BLaER1 (cell line): ENCODE measurements at regions not wholly inside any gene's neighbourhood (a gene's known extent, or its start where the extent isn't known, plus 50 kb on each side); places are given as distances from the start of the nearest gene placed in this dataset.

Experiments used
- H3K27ac ChIP-seq: shearing (Covaris generic); formaldehyde crosslinking; 2 replicates; pipeline ENCODE4 v1.8.1; 2022
- H3K27me3 ChIP-seq: shearing (Covaris generic); formaldehyde crosslinking; 2 replicates; pipeline ENCODE4 v1.8.1; 2022
- H3K36me3 ChIP-seq: shearing (Covaris generic); formaldehyde crosslinking; 2 replicates; pipeline ENCODE4 v1.8.1; 2022
- H3K4me1 ChIP-seq: shearing (Covaris generic); formaldehyde crosslinking; 2 replicates; pipeline ENCODE4 v1.8.1; 2022
- H3K4me2 ChIP-seq: shearing (Covaris generic); formaldehyde crosslinking; 2 replicates; pipeline ENCODE4 v1.8.1; 2022
- H3K4me3 ChIP-seq: shearing (Covaris generic); formaldehyde crosslinking; 2 replicates; pipeline ENCODE4 v1.8.1; 2022
- H3K9ac ChIP-seq: shearing (Covaris generic); formaldehyde crosslinking; 2 replicates; pipeline ENCODE4 v1.8.1; 2022
- H3K9me3 ChIP-seq: shearing (Covaris generic); formaldehyde crosslinking; 2 replicates; pipeline ENCODE4 v1.8.1; 2022
- H4K20me1 ChIP-seq: shearing (Covaris generic); formaldehyde crosslinking; 2 replicates; pipeline ENCODE4 v1.8.1; 2022
- Cebpa-rat ChIP-seq: shearing (Covaris generic); IDR thresholded peaks from 2 replicates; pipeline ENCODE4 v1.8.1; 2022

GRCh38 chr7:4552985-4553384 lies 129.1 kb upstream of the FOXK1 start:
- no peaks in the 10 kb centered on the region for H4K20me1 ChIP-seq
- no peaks in the 10 kb centered on the region for H3K36me3 ChIP-seq
- H3K4me2 ChIP-seq: no peak overlapping the region
- H3K9me3 ChIP-seq: peaks cover 36% of the 10 kb centered on the region
- no peaks in the 10 kb centered on the region for H3K4me1 ChIP-seq
- TF ChIP-seq Cebpa-rat: no peak
- H3K27ac ChIP-seq: no peak overlapping the region
- H3K4me3 ChIP-seq: no peak overlapping the region
- no peak overlapping the region for H3K9ac ChIP-seq
- no peaks in the 10 kb centered on the region for H3K27me3 ChIP-seq

DNA sequence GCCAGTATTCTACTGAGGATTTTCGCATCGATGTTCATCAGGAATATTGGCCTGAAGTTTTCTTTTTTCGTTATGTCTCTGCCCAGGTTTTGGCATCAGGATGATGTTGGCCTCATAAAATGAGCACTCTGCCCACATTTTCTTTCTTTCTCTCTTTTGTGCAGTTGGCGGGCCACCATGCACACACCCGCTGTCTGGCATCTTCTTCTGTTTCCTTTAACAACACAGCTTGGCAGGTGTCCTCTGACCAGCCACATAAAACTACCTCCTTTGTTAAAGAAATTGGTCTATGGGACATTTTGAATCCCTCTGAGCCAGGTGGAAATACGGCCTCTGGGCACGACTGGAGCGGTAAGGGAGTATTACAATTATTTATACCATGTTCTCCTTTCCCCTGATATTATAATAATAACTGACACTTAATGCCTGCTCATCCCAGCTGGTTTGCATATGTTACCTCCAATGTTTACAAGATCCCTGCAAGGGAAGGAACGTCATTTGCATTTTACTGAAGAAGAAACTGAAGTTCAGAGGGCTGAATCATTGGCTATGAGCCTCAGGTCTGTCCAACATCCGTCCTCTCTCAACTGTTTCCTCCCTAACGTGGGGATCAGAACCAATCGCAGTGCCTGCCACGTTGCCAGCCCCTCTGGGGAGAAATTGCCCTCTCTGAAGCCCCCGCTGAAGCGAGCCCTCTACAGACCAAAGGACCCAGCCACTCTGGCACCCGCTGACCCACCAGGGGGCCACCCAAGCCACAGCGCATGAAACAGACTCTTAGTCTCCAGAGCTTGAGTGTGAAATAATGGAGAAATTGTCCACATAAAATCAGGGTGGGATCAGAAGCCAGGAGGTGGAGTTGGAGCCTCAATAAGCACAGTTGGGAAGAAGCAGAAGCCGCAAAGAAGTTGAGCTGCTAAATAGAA lies 125.0 kb upstream of the FOXK1 start:
- no peaks in the 10 kb centered on the region for H3K27me3 ChIP-seq
- H3K4me3 ChIP-seq: no peak overlapping the region
- H3K9me3 ChIP-seq: peaks cover 21% of the 10 kb centered on the region
- no peak overlapping the region for H3K4me2 ChIP-seq
- H4K20me1 ChIP-seq: no peaks in the 10 kb centered on the region
- H3K9ac ChIP-seq: no peak overlapping the region
- no peak overlapping the region for H3K27ac ChIP-seq
- no peak for TF ChIP-seq Cebpa-rat
- H3K36me3 ChIP-seq: no peaks in the 10 kb centered on the region
- no peaks in the 10 kb centered on the region for H3K4me1 ChIP-seq

DNA sequence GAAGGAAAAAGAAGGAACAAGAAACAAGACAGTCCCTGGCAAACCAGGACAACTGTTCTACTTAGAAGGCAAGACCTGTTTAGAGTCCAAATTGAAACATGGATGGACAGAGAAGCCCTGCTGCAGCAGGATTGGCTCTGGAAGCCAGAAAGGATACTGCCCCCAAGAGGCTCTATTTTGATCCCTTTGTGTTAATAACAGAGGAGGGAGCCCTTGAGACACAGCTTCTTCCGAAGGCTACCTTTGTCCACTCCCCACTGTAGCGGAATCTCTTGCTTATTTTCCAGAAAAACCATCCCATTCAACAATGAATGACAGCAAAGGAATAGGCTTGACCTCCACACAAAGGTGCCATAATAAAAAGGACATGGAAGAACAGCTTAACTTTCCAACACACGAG lies 120.3 kb upstream of the FOXK1 start:
- H3K36me3 ChIP-seq: no peaks in the 10 kb centered on the region
- no peaks in the 10 kb centered on the region for H3K27me3 ChIP-seq
- no peak overlapping the region for H3K27ac ChIP-seq
- no peak overlapping the region for H3K9ac ChIP-seq
- H3K4me1 ChIP-seq: no peaks in the 10 kb centered on the region
- H3K9me3 ChIP-seq: peaks cover 9% of the 10 kb centered on the region
- H4K20me1 ChIP-seq: no peaks in the 10 kb centered on the region
- no peak overlapping the region for H3K4me2 ChIP-seq
- TF ChIP-seq Cebpa-rat: no peak
- H3K4me3 ChIP-seq: no peak overlapping the region

- no peaks in the 10 kb centered on the region for H4K20me1 ChIP-seq
- H3K4me2 ChIP-seq: no peak overlapping the region
- no peak; the same call in 1 of the 2 replicates for TF ChIP-seq Cebpa-rat
- H3K36me3 ChIP-seq: no peaks in the 10 kb centered on the region
- no peaks in the 10 kb centered on the region for H3K27me3 ChIP-seq
- H3K9ac ChIP-seq: no peak overlapping the region
- no peaks in the 10 kb centered on the region for H3K4me1 ChIP-seq
- H3K9me3 ChIP-seq: peaks cover 9% of the 10 kb centered on the region
- no peak overlapping the region for H3K27ac ChIP-seq
- no peak overlapping the region for H3K4me3 ChIP-seq
Measured at GRCh38 chr7:4566714-4567113, 115.4 kb upstream of the FOXK1 start.

- no peaks in the 10 kb centered on the region for H3K27me3 ChIP-seq
- H3K4me2 ChIP-seq: no peak overlapping the region
- TF ChIP-seq Cebpa-rat: no peak
Measured at GRCh38 chr7:4574851-4575250, 107.2 kb upstream of the FOXK1 start.

GRCh38 chr7:4575254-4575653 lies 106.8 kb upstream of the FOXK1 start:
- no peak for TF ChIP-seq Cebpa-rat
- H3K27ac ChIP-seq: no peak overlapping the region
- no peaks in the 10 kb centered on the region for H3K27me3 ChIP-seq
- no peaks in the 10 kb centered on the region for H3K4me1 ChIP-seq
- H3K4me3 ChIP-seq: no peak overlapping the region
- H3K9me3 ChIP-seq: peaks cover 22% of the 10 kb centered on the region
- H4K20me1 ChIP-seq: no peaks in the 10 kb centered on the region
- H3K9ac ChIP-seq: no peak overlapping the region
- no peaks in the 10 kb centered on the region for H3K36me3 ChIP-seq
- H3K4me2 ChIP-seq: no peak overlapping the region

More at GRCh38 chr7:4574851-4575250, 107.2 kb upstream of the FOXK1 start:
- Histone ChIP-seq H3K27ac (no peak overlapping the region), H3K9me3 (peaks cover 22% of the 10 kb centered on the region), H3K4me1 (no peaks in the 10 kb centered on the region), H3K36me3 (no peaks in the 10 kb centered on the region), H4K20me1 (no peaks in the 10 kb centered on the region), H3K4me3 (no peak overlapping the region), H3K9ac (no peak overlapping the region)

DNA sequence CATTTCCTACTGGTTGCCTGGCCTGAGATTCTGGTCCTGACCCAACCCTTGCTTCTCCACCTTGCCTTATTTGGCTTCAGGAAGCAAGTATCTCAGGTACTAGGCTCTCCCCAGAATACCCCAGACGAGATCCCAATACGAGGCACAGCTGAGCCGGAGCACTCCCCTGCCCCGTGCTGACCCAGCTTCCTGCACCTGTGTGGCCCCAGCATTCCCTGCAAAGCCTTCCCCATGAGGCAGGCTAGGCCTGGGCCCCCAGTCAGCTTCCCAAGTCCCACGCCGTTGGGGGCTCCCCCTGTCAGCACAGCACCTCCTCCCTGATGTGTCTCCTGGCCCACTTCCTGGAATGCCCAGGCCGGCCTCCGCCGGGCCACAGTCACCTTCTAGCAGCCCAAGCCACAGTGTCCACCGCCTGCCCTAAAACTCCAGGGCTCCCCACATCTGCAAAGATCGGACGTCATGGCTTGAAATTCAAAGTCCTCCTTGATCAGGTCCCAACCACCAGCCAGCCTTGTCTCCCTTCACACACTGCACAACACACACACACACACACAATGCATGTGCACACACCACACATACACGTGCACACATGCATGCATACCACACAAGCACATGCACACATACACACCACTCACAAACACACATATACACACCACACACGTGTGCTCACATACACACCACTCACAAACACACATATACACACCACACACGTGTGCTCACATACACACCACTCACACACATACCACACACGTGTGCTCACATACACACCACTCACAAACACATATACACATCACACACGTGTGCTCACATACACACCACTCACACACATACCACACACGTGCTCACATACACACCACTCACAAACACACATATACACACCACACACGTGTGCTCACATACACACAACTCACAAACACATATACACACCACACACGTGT lies 78.9 kb upstream of the FOXK1 start:
- H3K4me2 ChIP-seq: no peak overlapping the region
- H3K27ac ChIP-seq: no peak overlapping the region
- H3K27me3 ChIP-seq: no peaks in the 10 kb centered on the region
- H3K9me3 ChIP-seq: no peaks in the 10 kb centered on the region
- H3K9ac ChIP-seq: no peak overlapping the region
- no peaks in the 10 kb centered on the region for H3K4me1 ChIP-seq
- no peaks in the 10 kb centered on the region for H4K20me1 ChIP-seq
- H3K36me3 ChIP-seq: no peaks in the 10 kb centered on the region
- H3K4me3 ChIP-seq: no peak overlapping the region
- no peak for TF ChIP-seq Cebpa-rat

- H3K4me3 ChIP-seq: no peak overlapping the region
- TF ChIP-seq Cebpa-rat: no peak
- H4K20me1 ChIP-seq: no peaks in the 10 kb centered on the region
Measured at GRCh38 chr7:4603843-4604231, 78.3 kb upstream of the FOXK1 start.

DNA sequence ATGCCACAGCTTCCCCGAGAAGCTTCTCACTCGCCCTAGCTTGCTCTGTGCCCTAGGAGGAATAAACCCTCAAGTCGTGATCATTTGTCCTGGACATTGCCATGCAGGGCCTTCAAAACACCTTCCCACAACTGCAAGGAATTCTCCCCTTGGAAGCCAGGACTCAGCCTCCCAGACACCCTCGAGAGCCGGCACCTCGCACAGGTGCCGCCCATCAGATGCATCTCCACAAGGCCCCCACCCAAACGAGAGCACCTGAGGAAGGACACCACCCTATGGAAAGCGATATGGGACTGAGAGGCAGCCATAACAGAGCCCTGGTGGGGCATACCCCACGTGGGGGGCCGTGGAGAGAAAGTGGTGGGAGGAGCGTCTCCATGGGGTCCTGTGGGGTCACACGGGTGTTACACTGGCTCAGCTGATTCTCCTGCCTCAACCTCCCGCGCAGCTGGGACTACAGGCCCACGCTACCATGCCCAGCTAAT lies 77.6 kb upstream of the FOXK1 start:
- Histone ChIP-seq H3K4me2 (no peak overlapping the region), H3K27ac (no peak overlapping the region), H3K27me3 (no peaks in the 10 kb centered on the region), H3K4me1 (no peaks in the 10 kb centered on the region), H4K20me1 (no peaks in the 10 kb centered on the region), H3K9ac (no peak overlapping the region), H3K4me3 (no peak overlapping the region), H3K36me3 (no peaks in the 10 kb centered on the region), H3K9me3 (no peaks in the 10 kb centered on the region)
- no peak for TF ChIP-seq Cebpa-rat

More at GRCh38 chr7:4603843-4604231, 78.3 kb upstream of the FOXK1 start:
- Histone ChIP-seq H3K9ac (no peak overlapping the region), H3K36me3 (no peaks in the 10 kb centered on the region), H3K4me2 (no peak overlapping the region), H3K9me3 (no peaks in the 10 kb centered on the region), H3K4me1 (no peaks in the 10 kb centered on the region), H3K27me3 (no peaks in the 10 kb centered on the region), H3K27ac (no peak overlapping the region)

DNA sequence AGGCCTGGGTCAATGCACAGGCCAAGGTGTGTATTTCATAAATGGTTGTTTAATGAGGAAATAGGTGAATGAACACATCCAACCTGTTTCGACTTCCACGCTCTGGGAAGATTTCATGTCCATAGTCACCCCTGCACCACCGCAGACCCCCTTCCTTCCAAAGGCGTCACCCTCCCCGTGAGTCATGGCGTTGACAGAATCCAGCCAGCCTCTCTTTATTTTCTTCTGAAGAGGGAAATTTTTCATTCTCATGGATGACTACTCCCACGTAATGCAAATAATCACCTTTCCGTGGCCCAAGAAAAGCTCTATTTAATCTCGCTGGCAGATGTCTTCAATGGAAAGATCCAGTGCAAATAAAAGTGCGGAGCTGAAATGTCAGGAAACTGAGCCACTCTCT lies 75.3 kb upstream of the FOXK1 start:
- TF ChIP-seq Cebpa-rat: no peak
- Histone ChIP-seq H3K36me3 (no peaks in the 10 kb centered on the region), H3K27ac (no peak overlapping the region), H3K4me3 (no peak overlapping the region), H3K4me1 (no peaks in the 10 kb centered on the region), H3K4me2 (no peak overlapping the region), H4K20me1 (no peaks in the 10 kb centered on the region), H3K9me3 (no peaks in the 10 kb centered on the region), H3K9ac (no peak overlapping the region), H3K27me3 (no peaks in the 10 kb centered on the region)
